Hematopoietic multipotent progenitor cell treated with erythropoietin and hydrocortisone succinate and interleukin-3 and kit ligand, for 17 days (in vitro differentiated cells): ENCODE measurements at regions not wholly inside any gene's neighbourhood (a gene's known extent, or its start where the extent isn't known, plus 50 kb on each side); places are given as distances from the start of the nearest gene placed in this dataset.
"Not testable (repeated sequence)": the region's sequence is repeated elsewhere in the genome, so short reads cannot be mapped to it uniquely, and the experiment has no call there.

Experiments used
- DNase-seq: peaks from one replicate; pipeline ENCODE4 v3.0.0-alpha.2; 2015; ENCODE audit warnings: low spot score

DNA sequence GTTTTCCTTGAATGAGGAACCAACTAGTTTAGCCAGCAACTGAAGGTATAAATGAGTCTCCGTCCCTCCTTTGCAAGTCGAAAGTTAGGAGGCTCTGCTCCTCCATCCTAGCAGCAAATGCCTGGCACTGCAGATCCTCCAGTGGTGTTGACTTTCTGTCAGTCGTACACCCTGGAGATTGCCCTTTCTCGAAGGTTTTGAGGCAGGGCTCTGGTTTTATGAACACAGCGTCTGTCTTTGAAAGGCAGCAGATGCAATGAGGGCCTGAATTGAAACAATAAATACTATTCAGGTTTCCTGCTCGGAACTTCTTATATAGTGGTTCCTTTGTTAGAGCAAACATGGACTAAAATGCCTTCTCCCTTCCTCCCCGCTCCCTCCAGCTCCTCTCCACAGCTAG, 284.0 kb downstream of the TMEM38B start:
- DNase-seq = no peak

DNA sequence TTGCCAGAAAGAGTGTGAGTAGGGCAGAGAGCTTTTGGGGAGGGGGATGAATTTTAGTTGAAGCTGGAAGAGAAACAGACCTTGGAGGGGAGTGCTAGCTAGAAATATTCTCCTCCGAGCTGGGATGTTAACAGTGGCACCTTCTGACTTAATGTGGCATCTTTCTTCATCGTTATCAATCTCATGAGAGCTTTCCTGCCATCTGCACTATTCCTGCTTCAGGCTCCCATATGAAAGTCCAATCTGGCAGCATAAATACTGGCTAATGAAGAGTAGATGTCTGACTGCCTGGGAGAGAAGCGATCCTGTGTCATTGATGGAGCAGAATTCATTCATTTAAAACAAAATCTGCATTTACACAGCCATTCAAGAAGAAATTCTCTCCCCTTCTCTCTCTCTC, 284.5 kb downstream of the TMEM38B start:
- DNase-seq = no peak

DNA sequence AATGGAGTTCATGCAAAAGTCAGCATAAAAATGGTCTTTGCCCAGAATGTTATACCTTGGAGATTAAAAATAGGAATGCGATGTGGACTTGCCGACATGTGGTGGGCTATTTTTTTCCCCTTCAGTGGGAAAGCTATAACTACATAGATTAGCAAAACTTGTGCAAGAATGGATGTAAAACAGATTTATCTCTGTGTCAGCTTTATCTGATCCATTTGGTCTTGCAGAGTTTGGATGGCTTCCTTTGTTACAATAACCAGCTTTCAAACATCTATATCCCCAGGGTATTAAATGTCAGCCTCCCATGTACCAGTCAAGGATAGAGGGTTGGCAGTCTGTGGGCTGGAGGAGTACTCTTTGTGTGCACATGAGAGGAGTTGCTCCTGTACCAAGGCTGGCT, 284.9 kb downstream of the TMEM38B start:
- no peak for DNase-seq

DNA sequence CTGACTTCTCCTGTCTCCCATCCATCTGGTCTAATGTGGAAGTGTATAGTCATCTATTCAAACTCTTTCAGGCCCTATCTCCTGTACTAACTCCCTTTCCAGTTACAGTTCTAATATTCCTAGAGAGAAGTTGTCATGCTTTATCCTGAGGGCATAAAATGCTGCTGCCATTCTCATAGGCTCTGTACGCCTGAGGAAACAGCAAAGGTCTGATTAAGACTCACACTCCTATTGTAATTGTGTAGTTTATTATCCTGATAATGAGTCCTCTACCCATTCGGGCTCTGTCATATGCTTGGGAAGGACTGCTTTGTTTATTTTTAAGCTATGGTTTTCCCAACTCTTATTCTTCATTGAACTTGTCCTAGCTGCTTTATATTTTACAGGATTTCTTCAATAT, 290.4 kb downstream of the TMEM38B start:
- no peak for DNase-seq

DNA sequence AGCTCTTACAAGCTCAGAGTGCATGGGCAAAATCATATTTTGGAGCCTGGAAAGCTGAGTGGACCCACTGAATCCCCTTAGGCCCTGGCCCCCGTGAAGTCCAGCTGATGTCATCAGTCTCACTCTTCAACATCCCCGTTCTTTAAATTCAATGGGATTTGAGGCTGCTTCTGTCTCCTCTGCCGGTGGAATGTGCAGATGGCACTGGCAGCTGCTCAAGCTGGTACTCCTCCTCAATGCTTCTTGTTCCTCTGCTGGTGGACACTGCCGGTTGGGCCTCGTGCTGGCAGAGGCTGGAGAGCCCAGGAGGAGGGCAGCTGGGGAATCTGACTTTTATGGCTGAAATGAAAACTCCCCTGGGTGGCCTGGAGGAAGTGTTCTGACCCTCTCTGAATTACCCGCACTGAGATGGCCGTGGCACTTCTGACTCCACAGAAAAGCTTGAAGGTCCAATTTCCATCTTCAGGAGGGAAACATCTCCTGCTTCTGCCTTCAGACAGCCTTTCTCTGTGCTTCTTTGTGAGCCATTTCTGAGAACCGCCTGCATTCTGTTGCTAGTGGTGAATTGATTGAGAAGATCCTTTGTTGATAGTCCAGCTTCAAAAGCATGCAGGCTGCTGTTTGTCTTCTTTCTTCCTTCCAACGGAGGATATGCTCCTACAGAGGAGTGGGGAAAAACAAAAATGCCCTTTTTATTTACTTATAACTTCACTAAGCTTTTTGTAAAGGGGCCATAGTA, 298.9 kb downstream of the TMEM38B start:
- DNase-seq = no peak

DNA sequence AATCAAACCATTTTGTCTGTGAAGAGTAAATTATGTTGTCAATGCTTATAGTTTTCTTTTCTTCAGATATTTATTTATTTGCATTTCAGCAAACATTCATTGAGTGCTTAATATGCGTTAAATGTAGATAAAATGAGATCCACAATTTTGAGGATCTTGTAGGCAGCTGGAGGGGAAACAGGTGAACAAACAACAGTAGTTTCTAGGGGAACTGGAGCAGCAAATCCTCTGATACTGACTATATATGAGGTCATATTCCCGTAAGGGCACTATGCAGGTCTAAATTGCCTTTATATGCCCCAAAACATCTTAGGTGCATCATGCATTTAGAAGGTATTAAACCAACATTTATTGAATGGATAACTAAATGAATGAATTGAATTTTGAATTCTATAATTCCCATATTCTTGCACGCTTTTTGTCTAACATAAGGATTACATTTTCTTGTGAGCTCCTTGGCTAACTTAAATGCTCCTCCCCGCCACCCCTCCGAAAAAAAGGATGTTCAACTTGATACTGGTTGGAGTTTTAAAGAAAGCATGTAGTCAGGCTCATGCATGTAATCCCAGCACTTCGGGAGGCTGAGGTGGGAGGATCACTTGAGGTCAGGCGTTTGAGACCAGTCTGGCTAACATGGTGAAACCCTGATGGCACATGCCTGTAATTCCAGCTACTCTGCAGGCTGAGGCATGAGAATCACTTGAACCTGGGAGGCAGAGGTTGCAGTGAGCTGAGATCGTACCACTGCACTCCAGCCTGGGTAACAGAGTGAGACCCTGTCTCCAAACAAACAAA, 299.8 kb downstream of the TMEM38B start:
- DNase-seq = no peak

DNA sequence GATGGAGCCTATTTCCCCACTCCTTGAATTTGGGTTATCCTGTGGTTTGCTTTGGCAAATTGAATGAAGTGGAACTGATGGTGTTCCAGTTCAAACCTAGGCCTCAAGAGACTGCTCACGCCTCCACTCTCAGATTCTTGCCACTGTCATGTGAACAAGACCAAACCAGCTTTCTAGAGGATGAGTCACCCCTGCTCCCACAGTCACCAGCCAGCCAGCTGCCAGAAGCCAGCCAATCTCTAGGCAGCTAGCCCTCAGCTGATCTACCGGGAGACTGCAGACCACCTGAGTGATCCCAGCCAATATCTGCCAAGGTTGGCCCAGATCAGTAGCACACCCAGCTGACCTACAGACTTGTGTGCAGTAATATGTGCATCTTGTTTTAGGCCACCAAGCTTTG, 300.6 kb downstream of the TMEM38B start:
- no peak for DNase-seq

DNA sequence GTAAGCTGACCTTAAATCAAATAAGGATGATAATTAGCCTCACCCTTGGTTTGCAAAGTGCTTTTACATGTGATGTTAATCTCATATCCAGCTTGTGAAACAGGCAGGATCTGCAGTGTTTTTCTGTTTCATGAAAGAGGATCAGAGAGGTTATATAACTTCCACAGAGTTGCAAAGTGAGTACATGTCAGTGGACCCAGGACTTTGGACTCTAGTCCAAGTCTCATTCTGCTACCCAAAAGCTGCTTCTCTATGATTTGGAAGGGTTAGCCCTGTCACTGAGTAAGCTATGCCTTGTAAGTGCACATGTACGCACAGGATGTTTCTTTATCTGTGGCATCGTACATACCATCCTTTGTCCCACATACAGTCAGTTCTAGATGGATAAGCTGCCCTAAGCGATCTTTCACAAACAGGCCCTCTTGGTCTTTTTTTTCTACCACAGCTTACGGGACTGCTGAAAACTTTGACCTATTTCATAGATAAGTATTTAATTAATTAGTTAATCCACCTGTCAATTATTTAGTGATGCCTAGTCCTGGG, 322.9 kb downstream of the TMEM38B start:
- no peak for DNase-seq

DNA sequence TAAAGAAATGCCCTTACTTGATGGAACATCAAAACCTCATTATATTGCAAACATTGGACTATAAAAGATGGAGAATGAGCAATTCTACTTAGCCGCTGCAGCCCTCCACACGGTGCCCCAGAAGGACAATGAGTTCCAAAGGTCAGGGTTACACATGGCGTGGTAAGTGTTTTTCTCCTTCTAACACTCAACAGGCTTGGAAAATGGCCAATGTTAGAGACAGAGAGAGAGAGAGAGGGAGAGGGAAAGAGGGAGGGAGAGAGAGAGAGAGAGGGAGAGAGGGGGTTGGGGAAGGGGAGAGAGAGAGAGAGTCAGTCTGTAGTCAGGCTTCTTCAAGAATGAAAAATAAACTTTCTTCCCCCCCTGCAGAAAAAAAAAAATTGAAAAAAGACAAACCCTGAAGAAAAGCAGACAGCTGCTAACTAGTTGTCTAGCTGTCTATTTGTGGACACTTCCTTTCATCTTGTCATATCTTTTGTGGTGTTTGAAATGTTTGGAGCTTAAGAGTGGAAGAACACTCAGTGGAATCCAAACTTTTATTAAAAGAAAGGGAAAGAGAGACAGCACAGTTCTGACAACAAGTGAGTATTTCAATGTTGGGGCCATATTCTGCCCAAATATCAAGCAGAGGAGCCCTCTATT, 324.8 kb downstream of the TMEM38B start:
- DNase-seq = no peak

DNA sequence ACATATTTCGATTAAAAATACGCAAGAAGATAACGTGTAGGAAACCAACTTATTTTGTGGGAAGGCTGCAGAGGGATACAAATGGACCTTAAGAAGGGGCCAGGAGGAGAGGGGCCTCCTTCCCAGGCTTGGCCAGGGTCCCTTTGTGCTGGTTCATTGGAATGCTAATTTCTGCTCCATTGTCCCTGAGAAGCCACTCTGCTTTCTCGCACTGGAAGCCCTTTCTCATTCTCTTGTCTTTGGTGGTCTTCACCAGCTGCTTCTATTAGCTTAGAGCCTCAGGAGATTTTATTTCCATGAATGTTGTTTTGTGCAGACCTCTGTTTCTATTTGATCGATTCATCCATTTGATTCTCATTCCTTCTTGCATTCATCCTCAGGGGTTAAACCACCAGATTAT, 325.4 kb downstream of the TMEM38B start:
- DNase-seq = no peak

DNA sequence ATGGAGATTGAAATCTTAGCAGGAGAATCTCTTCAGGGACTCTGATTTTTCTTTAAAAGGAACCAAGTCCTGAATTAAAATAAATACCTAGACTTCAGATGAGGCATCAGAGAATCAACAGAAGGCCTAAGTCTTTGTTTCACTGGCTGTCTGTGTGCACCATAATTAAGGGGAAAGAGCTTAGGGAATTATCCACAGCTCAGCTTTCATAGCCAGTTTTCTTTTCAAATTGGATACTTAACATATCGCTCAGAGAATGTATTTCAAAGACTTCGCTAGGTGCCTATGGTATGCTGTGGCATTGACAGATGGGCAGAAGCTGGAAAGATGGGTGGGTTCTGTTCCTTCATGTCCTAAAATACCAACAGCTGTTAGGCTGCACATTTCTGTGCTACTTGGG, 325.8 kb downstream of the TMEM38B start:
- no peak for DNase-seq

DNA sequence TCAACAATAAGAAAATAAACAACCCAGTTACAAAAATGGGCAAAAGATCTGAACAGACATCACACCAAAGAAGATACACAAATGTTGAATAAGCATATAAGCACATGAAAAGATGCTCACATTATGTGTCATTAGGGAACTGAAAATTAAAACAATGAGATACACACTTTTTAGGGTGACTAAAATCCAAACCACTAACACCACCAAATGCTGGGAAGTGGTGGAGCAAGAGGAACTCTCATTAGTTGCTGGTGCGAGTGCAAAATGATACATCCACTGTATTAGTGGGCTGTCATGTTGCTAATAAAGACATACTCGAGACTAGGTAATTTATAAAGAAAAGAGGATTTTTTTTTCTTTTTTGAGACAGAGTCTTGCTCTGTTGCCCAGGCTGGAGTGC, 329.1 kb downstream of the TMEM38B start:
- no peak for DNase-seq

DNA sequence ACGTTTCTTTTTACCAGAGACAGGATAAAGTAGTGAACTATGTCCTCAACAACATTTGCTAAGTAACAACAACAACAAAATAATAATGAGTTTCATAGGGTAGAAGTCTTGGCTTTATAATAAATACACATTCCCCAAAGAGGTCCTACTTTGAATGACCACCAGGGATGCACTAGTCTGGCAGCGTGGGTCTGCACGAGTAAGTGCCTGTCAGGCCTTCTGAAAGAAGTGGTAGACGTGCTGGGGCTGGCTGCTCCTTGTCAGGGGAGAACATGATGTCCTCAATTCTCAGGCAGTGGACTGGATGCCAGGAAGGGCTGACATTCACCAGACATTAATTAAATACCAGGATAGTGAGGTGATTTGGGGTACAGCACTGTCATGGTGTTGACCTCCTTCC, 331.1 kb downstream of the TMEM38B start:
- DNase-seq = no peak

DNA sequence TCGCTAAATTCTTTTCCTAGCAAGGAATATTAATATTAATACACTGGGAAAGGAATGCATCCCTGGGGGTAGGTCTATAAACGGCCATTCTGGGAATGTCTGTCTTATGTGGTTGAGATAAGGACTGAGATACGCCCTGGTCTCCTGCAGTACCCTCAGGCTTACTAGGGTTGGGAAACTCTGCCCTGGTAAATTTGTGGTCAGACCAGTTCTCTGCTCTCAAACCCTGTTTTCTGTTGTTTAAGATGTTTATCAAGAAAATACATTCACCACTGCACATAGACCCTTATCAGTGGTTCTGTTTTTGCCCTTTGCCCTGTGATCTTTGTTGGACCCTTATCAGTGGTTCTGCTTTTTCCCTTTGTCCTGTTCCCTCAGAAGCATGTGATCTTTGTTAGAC, 335.8 kb downstream of the TMEM38B start:
- DNase-seq = not testable (repeated sequence)

DNA sequence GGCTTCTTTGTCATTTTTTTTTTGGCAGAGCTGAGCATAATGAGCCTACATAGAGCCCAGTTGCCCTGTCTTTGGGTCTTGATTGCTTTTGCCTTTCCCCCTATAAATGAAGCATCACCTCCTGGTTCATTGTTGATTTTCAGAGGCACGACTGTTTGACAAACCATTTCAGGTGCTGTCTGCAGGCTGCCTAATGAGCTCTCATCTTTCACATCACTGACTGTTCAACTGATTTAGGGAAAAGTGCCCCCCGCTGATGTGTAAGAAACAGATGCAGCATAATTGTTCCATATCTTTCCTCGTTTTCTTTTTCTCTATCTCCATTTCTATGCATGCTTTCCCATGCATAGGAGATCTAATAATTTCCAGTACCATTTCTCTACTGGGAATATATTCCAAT, 338.6 kb downstream of the TMEM38B start:
- no peak for DNase-seq

DNA sequence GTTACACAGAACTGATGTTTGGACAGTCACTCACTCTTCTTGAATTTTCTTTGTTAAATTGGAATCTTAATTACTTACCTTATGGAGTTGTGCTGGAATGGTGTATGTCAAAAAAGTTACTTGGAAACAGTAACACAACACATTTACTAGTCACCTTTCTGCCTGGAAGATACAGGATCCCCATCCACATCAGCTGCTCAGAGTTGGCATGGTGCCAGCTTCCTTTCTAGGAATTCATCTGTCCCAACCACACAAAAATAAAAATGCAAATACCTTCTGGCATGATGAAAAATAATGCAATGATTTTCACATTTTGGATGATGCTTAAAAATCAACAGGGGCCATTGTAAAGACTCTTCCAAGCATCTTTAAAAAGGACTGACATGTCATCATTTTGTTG, 341.5 kb downstream of the TMEM38B start:
- DNase-seq = no peak

DNA sequence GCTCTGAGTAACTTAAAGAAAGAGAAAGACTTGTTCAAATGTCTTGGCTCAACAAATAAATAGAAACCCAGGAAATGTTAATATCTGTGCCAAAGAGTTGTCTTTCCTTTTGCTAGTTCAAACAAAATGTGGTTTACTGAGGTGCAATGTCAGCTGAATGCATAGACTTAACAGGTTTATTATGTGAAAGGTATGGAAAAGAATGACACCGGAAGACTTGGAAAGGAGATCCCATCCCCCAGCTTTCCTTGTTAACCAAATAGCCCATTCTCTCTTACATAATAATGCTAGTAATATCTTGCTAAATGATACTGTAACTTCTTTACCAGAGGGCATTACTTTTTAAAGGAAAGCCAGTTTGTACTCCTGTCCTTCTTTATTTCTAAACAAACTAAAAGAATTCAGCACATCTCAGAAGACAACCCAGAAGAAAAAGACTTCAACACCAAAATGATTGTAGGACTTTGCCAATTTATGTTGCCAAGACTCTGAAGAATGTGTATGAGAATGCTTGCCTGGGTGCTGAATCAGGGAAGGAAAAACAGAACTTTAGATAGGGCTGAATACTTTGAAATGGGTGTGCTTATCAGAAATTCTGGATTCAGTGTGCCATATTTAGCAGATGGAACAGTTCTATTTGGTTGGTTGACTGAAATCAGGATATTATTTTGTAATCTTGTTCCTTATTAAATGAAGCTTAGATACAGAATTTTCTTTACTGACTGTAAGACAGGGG, 344.1 kb downstream of the TMEM38B start:
- no peak for DNase-seq

DNA sequence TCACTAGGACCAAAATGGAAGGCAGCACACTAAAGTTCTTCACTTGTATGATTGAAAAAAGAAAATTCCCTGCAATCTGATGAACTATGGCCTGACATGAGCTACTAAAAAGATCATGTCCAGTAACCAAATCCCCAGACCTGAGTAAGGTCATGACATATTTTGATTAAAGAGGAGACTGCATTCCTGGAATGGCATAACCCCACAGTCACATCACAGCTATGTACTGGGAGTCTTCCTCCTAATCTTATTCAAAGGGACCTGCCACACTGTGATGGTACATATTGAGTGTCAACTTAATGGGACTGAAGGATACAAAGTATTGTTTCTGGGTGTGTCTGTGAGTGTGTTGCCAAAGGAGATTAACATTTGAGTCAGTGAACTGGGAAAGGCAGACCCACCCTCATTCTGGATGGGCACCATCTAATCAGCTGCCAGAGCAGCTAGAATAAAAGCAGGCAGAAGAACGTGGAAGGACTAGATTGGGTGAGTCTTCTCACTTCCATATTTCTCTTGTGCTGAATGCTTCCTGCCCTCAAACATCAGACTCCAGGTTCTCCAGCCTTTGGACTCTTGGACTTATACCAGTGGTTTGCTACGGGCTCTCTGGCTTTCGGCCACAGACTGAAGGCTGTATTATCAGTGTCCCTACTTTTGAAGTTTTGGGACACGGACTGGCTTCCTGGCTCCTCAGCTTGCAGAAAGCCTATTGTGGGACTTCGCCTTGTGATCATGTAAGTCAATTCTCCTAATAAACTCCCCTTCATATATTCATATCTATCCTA, 345.0 kb downstream of the TMEM38B start:
- no peak for DNase-seq

DNA sequence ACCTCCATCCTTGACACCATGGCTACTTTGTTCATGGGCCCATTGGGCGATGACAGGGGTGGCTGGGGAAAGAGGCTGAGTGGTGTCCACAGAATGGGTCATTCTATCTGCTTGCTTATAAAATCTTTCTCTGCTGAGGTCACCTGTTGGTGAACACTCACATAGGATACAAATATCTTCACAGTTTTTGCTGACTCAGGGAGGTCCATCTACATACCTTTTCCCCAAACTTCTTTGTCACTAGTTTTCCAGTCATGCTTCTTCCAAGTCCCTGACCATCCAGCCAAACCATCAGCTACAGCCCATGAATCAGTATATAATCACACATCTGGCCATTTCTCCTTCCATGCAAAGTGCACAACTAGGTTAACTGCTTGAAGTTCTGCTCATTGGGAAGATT, 347.6 kb downstream of the TMEM38B start:
- not testable (repeated sequence) for DNase-seq

DNA sequence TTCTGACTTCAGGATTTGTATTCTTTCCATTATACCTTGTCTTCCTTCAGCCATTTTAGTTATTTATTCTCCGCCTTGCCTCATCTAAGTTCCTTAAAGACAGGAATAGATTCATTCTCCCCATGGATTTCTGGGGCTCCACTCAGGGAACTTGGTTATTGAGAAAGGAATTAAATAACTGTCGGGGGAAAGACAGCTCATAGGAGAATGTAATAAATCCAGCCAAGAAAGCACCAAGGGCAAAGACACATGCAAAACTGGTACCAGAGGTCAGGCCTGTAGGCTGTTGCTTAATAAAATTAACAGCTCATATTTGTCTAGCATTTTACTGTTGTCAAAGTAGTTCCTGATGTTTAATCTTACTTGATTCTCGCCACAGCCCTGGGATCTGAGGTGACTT, 357.2 kb downstream of the TMEM38B start:
- no peak for DNase-seq

DNA sequence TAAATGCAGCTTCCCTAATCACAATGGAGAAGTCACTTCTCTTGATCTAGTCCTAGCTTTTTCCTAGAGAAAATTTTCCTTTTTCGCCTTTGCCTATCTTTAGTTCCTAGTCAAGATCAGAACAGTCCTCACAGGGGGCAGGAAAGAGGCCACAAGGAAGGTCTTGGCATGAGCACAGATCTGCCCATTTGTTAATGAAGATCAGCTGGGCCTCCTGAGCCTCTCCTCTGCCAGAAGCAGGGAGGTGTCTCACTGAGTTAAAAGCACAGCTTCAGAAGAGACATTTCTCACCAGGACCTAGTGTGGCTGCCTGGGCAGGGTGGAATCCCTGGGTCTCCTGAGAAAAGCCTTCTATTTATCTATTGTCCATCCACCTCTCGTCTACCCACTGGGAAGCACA, 357.8 kb downstream of the TMEM38B start:
- no peak for DNase-seq
